ENCODE measurements at regions not wholly inside any gene's neighbourhood (a gene's known extent, or its start where the extent isn't known, plus 50 kb on each side); places are given as distances from the start of the nearest gene placed in this dataset.

- no peak for TF ChIP-seq RAD21 (IDR thresholded peaks at IDR 0.05; ENCODE audit: low read depth)
- TF ChIP-seq EP300 (IDR thresholded peaks at IDR 0.05; ENCODE audit: borderline replicate concordance) = no peak
- TF ChIP-seq TCF12 (IDR thresholded peaks at IDR 0.05; ENCODE audit: low read depth) = no peak
Observed at GRCh38 chr4:22003878-22004277, 55.3 kb upstream of the KCNIP4 start.

All from Ishikawa (cell line).